ENCODE measurements at regions not wholly inside any gene's neighbourhood (a gene's known extent, or its start where the extent isn't known, plus 50 kb on each side); places are given as distances from the start of the nearest gene placed in this dataset.

GRCh38 chr3:78076379-78076778 lies 1036.5 kb downstream of the ROBO2 start:
- no peak overlapping the region for H2BK5ac ChIP-seq (ENCODE audit: low read depth, low read length, poor library complexity)
- H3K18ac ChIP-seq (ENCODE audit: low read length), result no peak overlapping the region

GRCh38 chr3:78077178-78077577 lies 1037.3 kb downstream of the ROBO2 start:
- H3K23ac ChIP-seq (ENCODE audit: low read length), result no peak overlapping the region

More at GRCh38 chr3:78076379-78076778, 1036.5 kb downstream of the ROBO2 start:
- no peak overlapping the region for H3K4me3 ChIP-seq (ENCODE audit: low read depth, low read length)
- H2BK12ac ChIP-seq (ENCODE audit: low read length), result no peak overlapping the region
- H2AFZ ChIP-seq (ENCODE audit: insufficient read depth, low read length, poor library complexity), result no peak overlapping the region
- H2BK120ac ChIP-seq (ENCODE audit: insufficient read depth, low read length, poor library complexity), result no peak overlapping the region
- H3K79me2 ChIP-seq (ENCODE audit: control insufficient read depth, insufficient read depth, low read length, poor library complexity), result no peaks in the 10 kb centered on the region
- H3K4me1 ChIP-seq (ENCODE audit: control insufficient read depth in 1 of 2, insufficient read depth in 2 of 2, low read length in 2 of 2), result no peaks in the 10 kb centered on the region
- no peak for DNase-seq
- no peak overlapping the region for H3K23ac ChIP-seq (ENCODE audit: low read length)
- H4K12ac ChIP-seq (ENCODE audit: low read depth, low read length), result no peak overlapping the region
- no peak overlapping the region for H3K4ac ChIP-seq (ENCODE audit: low read depth, low read length)
- H3K27ac ChIP-seq (ENCODE audit: low read depth, low read length), result no peak overlapping the region
- no peak overlapping the region for H3K4me2 ChIP-seq (ENCODE audit: low read length)
- H3K27me3 ChIP-seq (ENCODE audit: insufficient read depth, low read length), result no peaks in the 10 kb centered on the region
- H4K91ac ChIP-seq (ENCODE audit: low read depth, low read length), result no peak overlapping the region
- H3K36me3 ChIP-seq (ENCODE audit: control insufficient read depth in 1 of 2, insufficient read depth in 2 of 2, low read length in 2 of 2), result no peaks in the 10 kb centered on the region
- H3K9ac ChIP-seq (ENCODE audit: low read length), result no peak overlapping the region
- H2AK5ac ChIP-seq (ENCODE audit: low read length), result no peak overlapping the region
- no peak overlapping the region for H3K14ac ChIP-seq (ENCODE audit: low read length)
- H3K9me3 ChIP-seq (ENCODE audit: insufficient read depth, low read depth, low read length), result peaks cover 2% of the 10 kb centered on the region
- no peak overlapping the region for H4K8ac ChIP-seq (ENCODE audit: low read depth, low read length)
- no peaks in the 10 kb centered on the region for H3K79me1 ChIP-seq (ENCODE audit: low read length)

GRCh38 chr3:78077842-78078241 lies 1037.9 kb downstream of the ROBO2 start:
- no peak overlapping the region for H3K4me2 ChIP-seq (ENCODE audit: low read length)
- no peak overlapping the region for H3K4ac ChIP-seq (ENCODE audit: low read depth, low read length)
- no peak overlapping the region for H4K91ac ChIP-seq (ENCODE audit: low read depth, low read length)
- H2BK12ac ChIP-seq (ENCODE audit: low read length), result no peak overlapping the region
- H3K14ac ChIP-seq (ENCODE audit: low read length), result no peak overlapping the region
- no peaks in the 10 kb centered on the region for H3K79me1 ChIP-seq (ENCODE audit: low read length)
- no peak overlapping the region for H3K9ac ChIP-seq (ENCODE audit: low read length)
- no peaks in the 10 kb centered on the region for H3K27me3 ChIP-seq (ENCODE audit: insufficient read depth, low read length)
- no peak for DNase-seq
- H3K36me3 ChIP-seq (ENCODE audit: control insufficient read depth in 1 of 2, insufficient read depth in 2 of 2, low read length in 2 of 2), result no peaks in the 10 kb centered on the region
- no peak overlapping the region for H4K8ac ChIP-seq (ENCODE audit: low read depth, low read length)
- H3K18ac ChIP-seq (ENCODE audit: low read length), result no peak overlapping the region
- no peak overlapping the region for H2AFZ ChIP-seq (ENCODE audit: insufficient read depth, low read length, poor library complexity)
- H2BK5ac ChIP-seq (ENCODE audit: low read depth, low read length, poor library complexity), result no peak overlapping the region
- H3K4me3 ChIP-seq (ENCODE audit: low read depth, low read length), result no peak overlapping the region
- no peak overlapping the region for H2AK5ac ChIP-seq (ENCODE audit: low read length)
- H3K4me1 ChIP-seq (ENCODE audit: control insufficient read depth in 1 of 2, insufficient read depth in 2 of 2, low read length in 2 of 2), result no peaks in the 10 kb centered on the region
- no peak overlapping the region for H3K23ac ChIP-seq (ENCODE audit: low read length)
- no peak overlapping the region for H2BK120ac ChIP-seq (ENCODE audit: insufficient read depth, low read length, poor library complexity)
- no peak overlapping the region for H4K12ac ChIP-seq (ENCODE audit: low read depth, low read length)
- H3K9me3 ChIP-seq (ENCODE audit: insufficient read depth, low read depth, low read length), result peaks cover 2% of the 10 kb centered on the region
- WGBS (ENCODE audit: extremely low coverage, insufficient coverage, insufficient read length), result no CpG with 5 or more reads among the region's 2 CpGs
- no peak overlapping the region for H3K27ac ChIP-seq (ENCODE audit: low read depth, low read length)
- no peaks in the 10 kb centered on the region for H3K79me2 ChIP-seq (ENCODE audit: control insufficient read depth, insufficient read depth, low read length, poor library complexity)

More at GRCh38 chr3:78077178-78077577, 1037.3 kb downstream of the ROBO2 start:
- H4K12ac ChIP-seq (ENCODE audit: low read depth, low read length), result no peak overlapping the region
- no peaks in the 10 kb centered on the region for H3K27me3 ChIP-seq (ENCODE audit: insufficient read depth, low read length)
- no peak overlapping the region for H4K91ac ChIP-seq (ENCODE audit: low read depth, low read length)
- no peak for DNase-seq
- H2AFZ ChIP-seq (ENCODE audit: insufficient read depth, low read length, poor library complexity), result no peak overlapping the region
- no peaks in the 10 kb centered on the region for H3K36me3 ChIP-seq (ENCODE audit: control insufficient read depth in 1 of 2, insufficient read depth in 2 of 2, low read length in 2 of 2)
- no peaks in the 10 kb centered on the region for H3K79me1 ChIP-seq (ENCODE audit: low read length)
- no peak overlapping the region for H3K4me2 ChIP-seq (ENCODE audit: low read length)
- H3K9me3 ChIP-seq (ENCODE audit: insufficient read depth, low read depth, low read length), result peaks cover 2% of the 10 kb centered on the region
- no peak overlapping the region for H3K4ac ChIP-seq (ENCODE audit: low read depth, low read length)
- H3K4me3 ChIP-seq (ENCODE audit: low read depth, low read length), result no peak overlapping the region
- WGBS (ENCODE audit: extremely low coverage, insufficient coverage, insufficient read length), result no CpG with 5 or more reads among the region's 4 CpGs
- H2BK5ac ChIP-seq (ENCODE audit: low read depth, low read length, poor library complexity), result no peak overlapping the region
- H3K18ac ChIP-seq (ENCODE audit: low read length), result no peak overlapping the region
- no peak overlapping the region for H3K14ac ChIP-seq (ENCODE audit: low read length)
- no peak overlapping the region for H2BK12ac ChIP-seq (ENCODE audit: low read length)
- H3K9ac ChIP-seq (ENCODE audit: low read length), result no peak overlapping the region
- H3K27ac ChIP-seq (ENCODE audit: low read depth, low read length), result no peak overlapping the region
- H3K79me2 ChIP-seq (ENCODE audit: control insufficient read depth, insufficient read depth, low read length, poor library complexity), result no peaks in the 10 kb centered on the region
- H3K4me1 ChIP-seq (ENCODE audit: control insufficient read depth in 1 of 2, insufficient read depth in 2 of 2, low read length in 2 of 2), result no peaks in the 10 kb centered on the region
- no peak overlapping the region for H4K8ac ChIP-seq (ENCODE audit: low read depth, low read length)
- H2AK5ac ChIP-seq (ENCODE audit: low read length), result no peak overlapping the region
- H2BK120ac ChIP-seq (ENCODE audit: insufficient read depth, low read length, poor library complexity), result no peak overlapping the region

GRCh38 chr3:78079514-78079913 lies 1039.6 kb downstream of the ROBO2 start:
- H2BK120ac ChIP-seq (ENCODE audit: insufficient read depth, low read length, poor library complexity), result no peak overlapping the region
- no peak overlapping the region for H3K23ac ChIP-seq (ENCODE audit: low read length)
- H3K4ac ChIP-seq (ENCODE audit: low read depth, low read length), result no peak overlapping the region
- peaks cover 2% of the 10 kb centered on the region for H3K9me3 ChIP-seq (ENCODE audit: insufficient read depth, low read depth, low read length)
- H3K79me1 ChIP-seq (ENCODE audit: low read length), result no peaks in the 10 kb centered on the region
- no peak overlapping the region for H2BK12ac ChIP-seq (ENCODE audit: low read length)
- H3K79me2 ChIP-seq (ENCODE audit: control insufficient read depth, insufficient read depth, low read length, poor library complexity), result no peaks in the 10 kb centered on the region
- no peak overlapping the region for H3K9ac ChIP-seq (ENCODE audit: low read length)
- H2AK5ac ChIP-seq (ENCODE audit: low read length), result no peak overlapping the region
- H4K8ac ChIP-seq (ENCODE audit: low read depth, low read length), result no peak overlapping the region
- H3K4me3 ChIP-seq (ENCODE audit: low read depth, low read length), result no peak overlapping the region
- no peak overlapping the region for H3K27ac ChIP-seq (ENCODE audit: low read depth, low read length)
- no peaks in the 10 kb centered on the region for H3K27me3 ChIP-seq (ENCODE audit: insufficient read depth, low read length)
- H3K4me1 ChIP-seq (ENCODE audit: control insufficient read depth in 1 of 2, insufficient read depth in 2 of 2, low read length in 2 of 2), result no peaks in the 10 kb centered on the region
- no peak for DNase-seq
- H3K36me3 ChIP-seq (ENCODE audit: control insufficient read depth in 1 of 2, insufficient read depth in 2 of 2, low read length in 2 of 2), result no peaks in the 10 kb centered on the region
- no peak overlapping the region for H3K14ac ChIP-seq (ENCODE audit: low read length)
- H4K91ac ChIP-seq (ENCODE audit: low read depth, low read length), result no peak overlapping the region
- no peak overlapping the region for H3K4me2 ChIP-seq (ENCODE audit: low read length)
- H2BK5ac ChIP-seq (ENCODE audit: low read depth, low read length, poor library complexity), result no peak overlapping the region
- no peak overlapping the region for H4K12ac ChIP-seq (ENCODE audit: low read depth, low read length)
- H3K18ac ChIP-seq (ENCODE audit: low read length), result no peak overlapping the region
- no peak overlapping the region for H2AFZ ChIP-seq (ENCODE audit: insufficient read depth, low read length, poor library complexity)
